MM.1S (cell line): ENCODE measurements at regions not wholly inside any gene's neighbourhood (a gene's known extent, or its start where the extent isn't known, plus 50 kb on each side); places are given as distances from the start of the nearest gene placed in this dataset.

ENCODE experiments used
- EZH2 ChIP-seq: fragments of 300-600 bp; sonication (generic); optimal IDR thresholded peaks from 2 replicates; pipeline ENCODE3; 2017; ENCODE audit warnings: low read depth, mild to moderate bottlenecking, antibody characterized with exemption, low read length, mixed read lengths
- EZH2phosphoT487 ChIP-seq: fragments of 300-600 bp; sonication (generic); IDR thresholded peaks from 2 replicates; pipeline ENCODE4 v1.6.1; 2018; ENCODE audit warnings: antibody characterized with exemption, low read length
- TF ChIP-seq, protein P1 (sequence below): fragments of 300-600 bp; sonication (generic); IDR thresholded peaks from 2 replicates; pipeline ENCODE4 v1.5.1; 2016; ENCODE audit warnings: antibody characterized with exemption, low read length, mixed read lengths

DNA sequence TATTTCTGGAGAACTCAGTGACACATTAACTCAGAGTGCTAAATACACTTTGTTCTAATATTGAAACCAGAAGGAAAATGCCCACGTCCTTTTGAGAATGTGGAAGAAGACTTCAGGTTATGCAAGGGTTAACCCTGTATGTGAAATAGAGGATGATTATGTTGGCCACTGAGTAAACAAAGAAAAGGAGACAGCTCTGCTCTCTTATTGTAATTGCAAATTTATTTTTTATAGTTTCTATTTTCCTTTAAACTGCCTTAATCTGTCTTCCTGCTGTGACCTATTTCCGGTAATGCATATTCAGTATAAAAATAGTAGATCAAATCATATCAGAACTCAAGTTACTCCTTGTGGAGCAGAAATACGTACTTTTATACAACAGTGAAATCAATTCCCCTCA is 1239.2 kb downstream of the ROBO2 start:
- TF ChIP-seq, protein P1, sequence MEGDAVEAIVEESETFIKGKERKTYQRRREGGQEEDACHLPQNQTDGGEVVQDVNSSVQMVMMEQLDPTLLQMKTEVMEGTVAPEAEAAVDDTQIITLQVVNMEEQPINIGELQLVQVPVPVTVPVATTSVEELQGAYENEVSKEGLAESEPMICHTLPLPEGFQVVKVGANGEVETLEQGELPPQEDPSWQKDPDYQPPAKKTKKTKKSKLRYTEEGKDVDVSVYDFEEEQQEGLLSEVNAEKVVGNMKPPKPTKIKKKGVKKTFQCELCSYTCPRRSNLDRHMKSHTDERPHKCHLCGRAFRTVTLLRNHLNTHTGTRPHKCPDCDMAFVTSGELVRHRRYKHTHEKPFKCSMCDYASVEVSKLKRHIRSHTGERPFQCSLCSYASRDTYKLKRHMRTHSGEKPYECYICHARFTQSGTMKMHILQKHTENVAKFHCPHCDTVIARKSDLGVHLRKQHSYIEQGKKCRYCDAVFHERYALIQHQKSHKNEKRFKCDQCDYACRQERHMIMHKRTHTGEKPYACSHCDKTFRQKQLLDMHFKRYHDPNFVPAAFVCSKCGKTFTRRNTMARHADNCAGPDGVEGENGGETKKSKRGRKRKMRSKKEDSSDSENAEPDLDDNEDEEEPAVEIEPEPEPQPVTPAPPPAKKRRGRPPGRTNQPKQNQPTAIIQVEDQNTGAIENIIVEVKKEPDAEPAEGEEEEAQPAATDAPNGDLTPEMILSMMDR: no peak
- TF ChIP-seq EZH2 (no peak), EZH2phosphoT487 (no peak)
